Left lobe of liver (tissue), 2 donors: ENCODE measurements at regions not wholly inside any gene's neighbourhood (a gene's known extent, or its start where the extent isn't known, plus 50 kb on each side); places are given as distances from the start of the nearest gene placed in this dataset.

ENCODE experiments used
- ATAC-seq: fragments of 200-7000 bp; cut with Tn5 transposase; one replicate; pipeline ENCODE4 v1.9.1; 2020; ENCODE audit warnings: mild to moderate bottlenecking, moderate library complexity
- DNase-seq: peaks from one replicate; pipeline ENCODE4 v3.0.0-alpha.2; 2020; ENCODE audit warnings: low spot score
- donor health status: DM: no; HTN: no; CAD: no; lungs with moderate emphysema.
- donor health status: DM: no; HTN: yes; CAD: no.

DNA sequence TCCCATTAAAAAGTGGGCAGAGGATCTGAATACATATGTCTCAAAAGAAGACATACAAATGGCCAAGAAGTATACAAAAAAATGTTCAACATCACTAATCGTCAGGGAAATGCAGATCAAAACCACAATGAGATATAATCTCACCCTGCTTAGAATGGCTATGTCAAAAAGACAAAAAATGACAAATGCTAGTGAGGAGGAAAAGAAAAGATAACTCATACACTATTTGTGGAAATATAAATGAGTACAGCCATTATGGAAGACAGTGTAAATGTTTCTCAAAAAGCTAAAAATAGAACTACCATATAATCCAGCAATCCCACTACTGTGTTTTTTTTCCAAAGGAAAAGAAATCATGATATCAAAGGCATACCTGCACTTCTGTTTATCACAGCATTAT, 450.7 kb downstream of the EFNA5 start:
- ATAC-seq (no peak), DNase-seq (no peak)

GRCh38 chr5:107218457-107219193, 452.1 kb downstream of the EFNA5 start:
- DNase-seq (no peak), ATAC-seq (no peak)

DNA sequence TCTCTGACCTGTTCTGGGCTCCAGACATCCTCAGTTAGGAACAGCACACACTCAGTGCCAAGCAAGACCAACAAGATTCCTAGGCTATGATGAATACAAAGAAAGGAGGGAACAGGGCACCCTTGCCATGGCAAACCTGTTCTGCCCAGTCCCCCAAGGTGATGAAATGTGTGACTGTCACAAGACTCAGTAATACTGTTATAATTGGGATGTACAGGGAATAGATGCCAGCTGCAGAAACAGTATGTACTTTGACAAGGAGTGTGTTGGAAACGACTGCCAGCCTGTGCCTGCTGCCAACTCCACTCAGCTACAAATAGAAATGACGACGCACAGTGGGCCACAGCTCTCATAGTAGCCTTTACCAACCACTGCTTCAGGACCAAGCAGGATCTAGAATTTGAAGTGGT, 453.0 kb downstream of the EFNA5 start:
- no peak for DNase-seq

DNA sequence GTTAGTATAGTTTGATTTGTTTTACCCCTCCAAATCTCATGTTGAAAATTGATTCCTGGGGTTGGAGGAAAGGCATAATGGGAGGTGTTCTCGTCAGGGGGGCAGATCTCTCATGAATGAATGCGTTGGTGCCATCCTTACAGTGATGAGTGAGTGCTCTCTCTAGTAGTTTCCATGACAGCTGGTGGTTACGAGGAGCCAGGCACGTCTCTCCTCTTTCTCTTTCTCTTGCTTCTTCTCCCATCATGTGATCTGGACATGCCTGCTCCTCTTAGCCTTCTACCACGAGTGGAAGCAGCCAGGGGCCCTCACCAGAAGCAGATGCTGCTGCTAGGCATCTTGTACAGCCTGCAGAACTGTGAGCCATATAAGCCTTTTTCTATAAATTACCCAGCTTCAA, 454.1 kb downstream of the EFNA5 start:
- DNase-seq (no peak), ATAC-seq (no peak)

More for the DNA sequence above, 453.0 kb downstream of the EFNA5 start:
- no peak for ATAC-seq

- ATAC-seq, result no peak
- no peak for DNase-seq
Observed at GRCh38 chr5:107215611-107216010, 455.1 kb downstream of the EFNA5 start.

- ATAC-seq (no peak), DNase-seq (no peak)
Observed at GRCh38 chr5:107213025-107213424, 457.7 kb downstream of the EFNA5 start.

DNA sequence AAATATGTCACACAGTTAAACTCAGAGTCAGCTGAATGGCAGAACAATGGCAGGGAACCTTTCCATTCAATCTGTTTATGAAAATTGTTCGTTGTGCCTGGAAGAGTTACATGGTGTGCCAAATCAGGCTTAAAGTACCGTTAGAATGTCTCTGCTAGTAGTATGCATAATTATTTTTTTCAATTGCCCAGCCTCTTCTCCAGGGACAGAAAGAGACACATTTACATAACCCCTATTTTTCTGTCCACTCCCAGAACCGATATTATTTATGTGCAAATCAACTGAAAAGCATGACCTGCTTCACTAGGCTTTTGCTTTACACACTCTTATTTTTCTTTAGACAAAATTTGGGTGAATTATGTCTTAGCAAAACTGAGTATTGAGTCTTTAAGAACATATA, 459.1 kb downstream of the EFNA5 start:
- ATAC-seq (no peak), DNase-seq (no peak)

GRCh38 chr5:107208867-107209266, 461.9 kb downstream of the EFNA5 start:
- ATAC-seq, result no peak

GRCh38 chr5:107204413-107204812, 466.3 kb downstream of the EFNA5 start:
- ATAC-seq (no peak), DNase-seq (no peak)

More at GRCh38 chr5:107208867-107209266, 461.9 kb downstream of the EFNA5 start:
- no peak for DNase-seq

DNA sequence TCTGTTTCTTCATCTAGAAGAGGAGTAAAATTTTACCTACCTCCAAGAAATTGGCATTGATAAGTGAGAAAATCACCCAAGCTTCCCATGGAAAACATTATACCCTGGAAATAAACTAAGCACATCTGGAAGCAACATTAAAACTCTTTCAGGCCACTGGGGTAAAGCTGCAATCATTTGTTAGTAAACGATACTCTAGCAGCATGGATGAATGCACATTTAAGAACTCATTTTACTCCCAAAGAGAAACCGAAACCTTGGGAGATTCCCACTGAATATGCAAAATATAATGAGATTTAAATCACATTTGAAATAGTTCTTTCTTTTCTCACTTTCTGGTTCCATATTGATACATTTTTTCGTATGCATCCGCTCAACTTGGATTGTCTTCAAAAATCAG, 467.5 kb downstream of the EFNA5 start:
- no peak for ATAC-seq
- no peak for DNase-seq

DNA sequence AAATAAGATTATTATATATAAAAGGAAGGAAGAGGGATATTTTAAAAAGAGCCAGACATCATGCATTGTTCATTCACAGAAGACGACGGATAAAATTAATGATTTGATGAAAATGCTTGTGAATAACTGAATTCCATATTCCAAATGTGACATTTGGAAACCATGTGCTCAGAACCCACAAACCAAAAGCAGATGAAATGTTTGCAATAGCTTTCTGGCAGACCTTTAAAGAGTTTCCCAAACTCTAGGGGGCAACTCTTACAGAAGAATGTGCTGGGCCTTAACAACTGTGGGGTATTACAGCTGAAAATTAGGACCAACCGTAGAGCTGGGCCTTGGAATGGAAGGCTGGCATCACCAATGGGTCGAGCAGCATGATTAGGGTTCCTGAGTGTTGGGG, 471.0 kb downstream of the EFNA5 start:
- DNase-seq, result no peak
- no peak for ATAC-seq

GRCh38 chr5:107196500-107197059, 474.2 kb downstream of the EFNA5 start:
- ATAC-seq (no peak), DNase-seq (no peak)

DNA sequence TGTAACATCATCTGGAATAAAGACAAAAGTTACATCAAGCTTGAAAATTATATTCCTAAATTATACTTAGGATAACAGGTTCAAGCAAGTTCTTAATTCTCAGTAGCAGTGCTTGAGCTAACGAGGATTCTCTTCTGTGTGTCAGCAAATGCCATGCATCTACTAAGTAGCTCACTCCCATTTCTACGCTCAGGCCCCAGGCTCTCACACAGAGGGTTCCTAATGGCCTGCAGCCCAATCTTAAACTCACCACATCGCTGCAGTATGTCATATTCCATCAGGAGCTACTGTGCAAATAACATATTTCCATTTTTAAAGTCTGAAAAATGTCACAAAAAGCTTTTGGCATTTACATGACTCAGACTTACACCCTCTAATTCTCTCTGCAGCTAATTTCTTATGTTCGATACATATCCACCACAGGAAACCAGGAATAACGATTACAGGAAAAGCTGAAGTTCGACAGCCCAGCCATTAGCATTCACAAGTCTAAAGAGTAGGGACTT, 474.8 kb downstream of the EFNA5 start:
- DNase-seq (no peak), ATAC-seq (no peak)

DNA sequence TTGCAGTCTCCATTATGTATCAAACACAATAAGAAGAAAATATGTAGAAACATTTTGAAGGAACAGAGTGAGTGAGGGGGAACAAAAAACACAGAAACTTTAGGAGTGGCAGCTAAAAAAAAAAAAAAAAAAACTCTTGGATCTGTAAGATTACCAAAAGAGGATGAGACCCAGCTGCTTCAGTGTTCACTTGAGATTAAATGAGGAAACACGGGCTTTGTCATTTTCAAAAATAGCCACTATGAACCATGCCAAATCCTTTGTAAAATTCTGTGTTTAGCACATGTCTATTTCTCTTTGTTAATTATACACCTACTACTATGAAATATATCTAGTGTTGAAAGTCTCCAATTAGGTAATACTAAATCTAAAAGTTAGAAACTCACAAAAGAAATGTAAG, 485.9 kb downstream of the EFNA5 start:
- DNase-seq (no peak), ATAC-seq (no peak)

DNA sequence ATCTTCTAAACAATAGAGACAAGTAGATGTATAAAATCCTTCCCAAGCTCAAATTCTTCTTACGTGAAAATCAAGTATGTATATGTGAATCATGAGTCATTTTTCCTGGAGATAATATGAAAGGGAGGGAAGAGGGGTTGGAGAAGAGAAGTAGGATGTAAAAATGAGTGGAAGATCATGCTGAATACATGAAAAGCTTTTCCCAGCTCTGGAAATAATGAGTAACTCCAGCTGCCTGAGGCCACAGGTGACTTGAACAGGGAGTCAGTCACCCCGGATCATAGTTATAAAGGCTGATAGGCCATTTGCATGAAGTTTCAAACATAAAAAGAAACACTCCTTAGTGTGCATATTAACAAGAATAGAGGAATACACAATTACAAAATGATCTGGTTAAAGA, 486.7 kb downstream of the EFNA5 start:
- ATAC-seq (no peak), DNase-seq (no peak)

GRCh38 chr5:107170620-107171019, 500.1 kb downstream of the EFNA5 start:
- ATAC-seq, result no peak
- DNase-seq, result no peak

DNA sequence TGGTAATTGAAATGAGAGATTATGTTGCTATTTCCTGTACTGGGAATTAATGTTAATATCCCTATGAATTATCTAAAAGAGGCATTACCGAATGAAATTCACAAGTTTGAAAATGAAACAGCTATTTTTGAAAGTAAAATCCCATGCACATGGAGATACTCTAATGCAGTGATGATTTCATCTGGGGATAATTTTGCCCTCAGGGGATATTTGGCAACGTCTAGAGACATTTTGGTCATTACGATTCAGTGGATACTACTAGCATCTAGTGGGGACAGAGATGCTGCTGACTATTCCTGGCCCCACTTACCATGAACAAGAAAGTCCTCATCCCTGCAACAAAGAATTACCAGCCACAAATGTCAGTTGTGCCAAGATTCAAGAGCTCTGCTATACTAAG, 500.9 kb downstream of the EFNA5 start:
- ATAC-seq (no peak), DNase-seq (no peak)

DNA sequence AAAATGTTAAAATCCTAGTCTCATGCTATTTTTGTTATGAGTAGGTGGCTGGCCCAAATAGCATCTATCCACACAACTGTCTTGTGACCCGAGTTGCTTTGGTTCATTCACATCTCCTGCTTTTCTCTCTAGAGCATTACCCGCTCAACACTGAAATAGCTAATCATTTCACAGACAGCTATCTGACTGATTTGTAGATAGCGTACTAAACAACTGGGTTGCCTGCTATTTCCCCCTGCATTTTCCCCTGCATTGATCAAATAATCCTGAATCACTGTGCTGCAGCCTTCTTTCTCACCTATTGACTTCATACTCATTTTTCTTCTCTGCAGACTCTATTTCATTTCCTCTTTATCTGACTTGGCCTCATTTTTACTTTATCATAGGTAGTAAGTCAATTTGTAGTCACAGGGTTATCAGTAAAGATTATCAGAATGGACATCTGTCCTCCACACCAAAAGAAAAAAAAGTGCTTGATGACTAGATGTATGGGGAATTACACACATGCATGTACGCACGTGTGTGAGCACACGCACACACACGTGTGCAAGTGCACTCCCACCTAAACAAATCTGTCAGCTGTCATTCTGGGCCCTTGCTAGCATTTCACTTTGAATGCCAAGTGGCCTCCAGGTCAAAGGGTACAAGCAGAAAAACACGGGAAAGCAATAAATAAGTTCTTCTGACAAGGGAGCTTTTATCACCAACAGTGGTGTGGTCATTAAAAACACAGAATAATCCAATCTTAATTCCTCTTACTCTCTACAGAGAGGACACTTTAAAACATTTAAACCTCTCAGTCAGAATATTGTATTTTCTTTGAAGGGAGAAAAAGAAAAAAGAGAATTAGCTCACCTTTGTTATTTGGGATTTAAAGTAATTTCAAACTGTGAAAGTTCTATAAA, 501.6 kb downstream of the EFNA5 start:
- ATAC-seq (no peak), DNase-seq (no peak)

DNA sequence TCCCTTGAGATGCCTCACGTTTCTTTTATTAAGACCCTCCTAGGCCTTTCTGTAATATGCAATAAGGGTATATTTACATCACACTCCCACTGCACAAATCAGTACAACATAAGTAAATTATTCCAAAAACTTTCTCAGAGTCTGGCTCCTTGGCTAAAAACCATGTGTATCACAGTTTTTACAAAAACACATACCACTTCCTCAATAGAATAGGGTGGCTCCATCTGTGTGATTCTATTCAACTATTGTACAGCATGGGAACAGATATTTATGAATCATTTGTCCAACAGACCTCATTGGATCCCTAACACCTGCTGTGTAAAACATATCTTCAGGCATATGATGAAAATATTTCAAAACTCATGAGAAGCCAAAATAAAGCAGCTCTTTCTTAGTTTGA, 502.7 kb downstream of the EFNA5 start:
- DNase-seq (no peak), ATAC-seq (no peak)

DNA sequence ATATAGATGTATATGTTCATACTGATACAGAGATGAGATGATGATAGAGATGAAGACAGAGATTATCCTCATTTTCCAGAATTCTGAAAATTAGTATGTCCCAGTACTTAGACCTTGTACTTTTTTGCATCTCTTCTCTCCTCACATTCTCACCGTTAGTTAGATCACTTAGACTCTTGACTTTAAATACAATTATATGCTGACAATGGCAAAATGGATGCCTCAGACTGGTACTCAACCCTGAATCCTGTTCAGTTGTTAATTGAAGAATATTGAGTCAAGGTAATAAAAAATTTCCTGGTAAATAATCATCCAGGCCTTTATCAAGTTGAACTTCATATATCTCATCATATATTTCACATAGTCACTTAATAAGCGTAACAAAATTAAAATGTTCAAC, 505.4 kb downstream of the EFNA5 start:
- DNase-seq, result no peak
- ATAC-seq, result no peak

GRCh38 chr5:107157809-107158208, 512.9 kb downstream of the EFNA5 start:
- DNase-seq (no peak), ATAC-seq (no peak)

DNA sequence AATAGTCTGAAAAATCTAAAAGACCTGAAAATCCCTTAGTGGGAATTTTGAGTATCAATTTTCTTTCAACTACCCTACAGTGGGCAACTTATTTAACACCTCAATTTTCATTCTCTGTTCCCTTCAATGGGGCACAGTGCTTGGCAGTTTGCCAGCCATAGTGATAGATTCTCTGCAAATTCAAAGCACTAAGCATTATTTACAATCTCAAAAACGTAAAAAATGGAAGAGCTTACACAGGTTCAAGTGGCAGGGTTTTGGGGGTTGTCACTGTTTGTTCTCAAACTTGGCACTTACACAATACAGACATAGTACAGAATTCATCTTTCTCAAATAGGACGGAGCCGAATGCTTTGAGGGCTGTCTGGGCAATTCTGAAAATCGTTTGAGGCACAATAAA, 515.0 kb downstream of the EFNA5 start:
- ATAC-seq, result no peak
- DNase-seq, result no peak
